Coronary artery (tissue), 2 donors: ENCODE measurements at regions not wholly inside any gene's neighbourhood (a gene's known extent, or its start where the extent isn't known, plus 50 kb on each side); places are given as distances from the start of the nearest gene placed in this dataset.
A peak's percentile ranks its signal among the peaks of the same experiment; 100 is the strongest.

Experiments used
- DNase-seq: peaks from one replicate; pipeline ENCODE4 v3.0.0-alpha.2; 2017; ENCODE audit warnings: low spot score
- H3K27ac ChIP-seq, 2 donors: fragments of 200-600 bp; sonication (generic); one replicate each; pipeline ENCODE4 v1.5.1; 2016 to 2019
- H3K4me3 ChIP-seq: fragments of 200-600 bp; sonication (generic); 2 replicates; pipeline ENCODE4 v1.5.1; 2016; ENCODE audit warnings: mild to moderate bottlenecking, moderate library complexity
- CTCF ChIP-seq: fragments of 200-600 bp; sonication (generic); IDR thresholded peaks from one replicate; pipeline ENCODE4 v1.5.1; 2019; ENCODE audit warnings: antibody characterized with exemption

- no peak for TF ChIP-seq CTCF
- no peak overlapping the region for H3K27ac ChIP-seq
- DNase-seq: no peak
- H3K4me3 ChIP-seq: no peak overlapping the region
These were observed 111.4 kb upstream of the SPRY2 start for GRCh38 chr13:80452279-80452678.

GRCh38 chr13:80451641-80452040 is 110.7 kb upstream of the SPRY2 start:
- no peak for TF ChIP-seq CTCF
- no peak for DNase-seq
- Histone ChIP-seq H3K27ac (no peak overlapping the region), H3K4me3 (no peak overlapping the region)

GRCh38 chr13:80450386-80450785 is 109.5 kb upstream of the SPRY2 start:
- no peak for DNase-seq
- Histone ChIP-seq H3K4me3 (no peak overlapping the region), H3K27ac (no peak overlapping the region)
- TF ChIP-seq CTCF: no peak

- no peak for TF ChIP-seq CTCF
- Histone ChIP-seq H3K4me3 (no peak overlapping the region), H3K27ac (no peak overlapping the region)
- DNase-seq: no peak
These were observed 107.8 kb upstream of the SPRY2 start for GRCh38 chr13:80448725-80449124.

- TF ChIP-seq CTCF: no peak
- DNase-seq: no peak
- H3K4me3 ChIP-seq: no peak overlapping the region
- H3K27ac ChIP-seq: no peak overlapping the region
These were observed 106.8 kb upstream of the SPRY2 start for GRCh38 chr13:80447747-80448146.

GRCh38 chr13:80444240-80445015 is 103.5 kb upstream of the SPRY2 start:
- no peak for DNase-seq
- no peak for TF ChIP-seq CTCF
- H3K4me3 ChIP-seq: no peak overlapping the region
- no peak overlapping the region for H3K27ac ChIP-seq

GRCh38 chr13:80442609-80443008 is 101.7 kb upstream of the SPRY2 start:
- no peak for TF ChIP-seq CTCF
- Histone ChIP-seq H3K4me3 (no peak overlapping the region), H3K27ac (peak overlapping the region in 1 of 2 donors; percentile 3)
- DNase-seq: no peak
